HepG2 (cell line): ENCODE measurements at regions not wholly inside any gene's neighbourhood (a gene's known extent, or its start where the extent isn't known, plus 50 kb on each side); places are given as distances from the start of the nearest gene placed in this dataset.

ENCODE experiments used
- GATAD2A ChIP-seq: IDR thresholded peaks from 2 replicates; pipeline ENCODE4 v1.6.1; 2016
- KAT8 ChIP-seq: IDR thresholded peaks from 2 replicates; pipeline ENCODE4 v1.6.1; 2016; ENCODE audit warnings: missing genetic modification reagents, missing compliant biosample characterization
- LCORL ChIP-seq, 2 experiments: fragments of 450-650 bp in 1 of 2; sonication (generic) in 1 of 2; formaldehyde crosslinking in 1 of 2; IDR thresholded peaks; 2 replicates each; pipeline versions ENCODE4 v1.5.0 to v1.6.1; 2017 to 2020; ENCODE audit warnings: antibody characterized with exemption in 1 of 2, missing genetic modification reagents in 1 of 2
- NFRKB ChIP-seq: fragments of 450-650 bp; IDR thresholded peaks from 2 replicates; pipeline ENCODE4 v1.6.1; 2017
- SOX5 ChIP-seq: IDR thresholded peaks from 2 replicates; pipeline ENCODE4 v1.6.1; 2016; ENCODE audit warnings: borderline replicate concordance
- TEAD3 ChIP-seq: optimal IDR thresholded peaks from 2 replicates; pipeline ENCODE3; 2016; ENCODE audit warnings: borderline replicate concordance
- ZNF672 ChIP-seq: sonication (generic); formaldehyde crosslinking; IDR thresholded peaks from 2 replicates; pipeline ENCODE4 v1.8.1; 2022; ENCODE audit warnings: missing genetic modification reagents
- TF ChIP-seq, protein P1 (sequence below): sonication (generic); formaldehyde crosslinking; IDR thresholded peaks from 2 replicates; pipeline ENCODE4 v1.4.0; 2020; ENCODE audit warnings: missing genetic modification reagents
- TF ChIP-seq, protein P2 (sequence below): IDR thresholded peaks from 2 replicates; pipeline ENCODE4 v1.6.1; 2016; ENCODE audit warnings: low read depth, control low read depth
- TF ChIP-seq, protein P3 (sequence below): sonication (generic); formaldehyde crosslinking; IDR thresholded peaks from 2 replicates; pipeline ENCODE4 v1.4.0; 2020; ENCODE audit warnings: missing genetic modification reagents, borderline replicate concordance

DNA sequence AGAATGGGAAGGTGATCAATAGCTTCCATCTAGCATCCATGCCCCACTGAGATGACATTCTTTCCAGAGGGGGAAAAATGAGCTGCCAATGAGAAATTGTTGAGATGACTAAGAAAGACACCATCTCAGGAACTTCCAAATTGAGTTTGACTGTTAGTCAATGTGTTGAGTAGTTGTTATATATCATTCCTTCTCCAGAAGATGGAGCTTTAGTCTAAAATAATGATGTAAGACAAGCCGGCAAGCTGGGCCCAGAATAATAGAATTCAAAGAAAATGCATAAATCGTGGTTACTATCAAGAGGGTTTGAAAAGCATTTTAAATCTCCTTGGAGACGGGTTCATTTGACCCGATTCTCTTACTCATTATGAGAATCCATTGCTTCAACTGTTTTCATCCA, 71.0 kb upstream of the ATF7IP2 start (continued):
- TF ChIP-seq, protein P1, sequence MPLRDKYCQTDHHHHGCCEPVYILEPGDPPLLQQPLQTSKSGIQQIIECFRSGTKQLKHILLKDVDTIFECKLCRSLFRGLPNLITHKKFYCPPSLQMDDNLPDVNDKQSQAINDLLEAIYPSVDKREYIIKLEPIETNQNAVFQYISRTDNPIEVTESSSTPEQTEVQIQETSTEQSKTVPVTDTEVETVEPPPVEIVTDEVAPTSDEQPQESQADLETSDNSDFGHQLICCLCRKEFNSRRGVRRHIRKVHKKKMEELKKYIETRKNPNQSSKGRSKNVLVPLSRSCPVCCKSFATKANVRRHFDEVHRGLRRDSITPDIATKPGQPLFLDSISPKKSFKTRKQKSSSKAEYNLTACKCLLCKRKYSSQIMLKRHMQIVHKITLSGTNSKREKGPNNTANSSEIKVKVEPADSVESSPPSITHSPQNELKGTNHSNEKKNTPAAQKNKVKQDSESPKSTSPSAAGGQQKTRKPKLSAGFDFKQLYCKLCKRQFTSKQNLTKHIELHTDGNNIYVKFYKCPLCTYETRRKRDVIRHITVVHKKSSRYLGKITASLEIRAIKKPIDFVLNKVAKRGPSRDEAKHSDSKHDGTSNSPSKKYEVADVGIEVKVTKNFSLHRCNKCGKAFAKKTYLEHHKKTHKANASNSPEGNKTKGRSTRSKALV: 0 out of 2 replicates have a peak, but pooled peaks have one; percentile 29
- TF ChIP-seq SOX5 (CRISPR knock-in tag) (peak; percentile 48; the same call in 1 of the 2 replicates), LCORL (IDR thresholded peaks at IDR 0.05) (no peak), LCORL (CRISPR knock-in tag; IDR thresholded peaks at IDR 0.05) (peak; percentile 45; the same call in 1 of the 2 replicates), TEAD3 (peak; percentile 10), ZNF672 (CRISPR knock-in tag) (no peak), GATAD2A (CRISPR knock-in tag) (peak; percentile 29; the same call in 1 of the 2 replicates), KAT8 (CRISPR knock-in tag) (peak; percentile 18; the same call in 1 of the 2 replicates), NFRKB (no peak)
- TF ChIP-seq, protein P2, sequence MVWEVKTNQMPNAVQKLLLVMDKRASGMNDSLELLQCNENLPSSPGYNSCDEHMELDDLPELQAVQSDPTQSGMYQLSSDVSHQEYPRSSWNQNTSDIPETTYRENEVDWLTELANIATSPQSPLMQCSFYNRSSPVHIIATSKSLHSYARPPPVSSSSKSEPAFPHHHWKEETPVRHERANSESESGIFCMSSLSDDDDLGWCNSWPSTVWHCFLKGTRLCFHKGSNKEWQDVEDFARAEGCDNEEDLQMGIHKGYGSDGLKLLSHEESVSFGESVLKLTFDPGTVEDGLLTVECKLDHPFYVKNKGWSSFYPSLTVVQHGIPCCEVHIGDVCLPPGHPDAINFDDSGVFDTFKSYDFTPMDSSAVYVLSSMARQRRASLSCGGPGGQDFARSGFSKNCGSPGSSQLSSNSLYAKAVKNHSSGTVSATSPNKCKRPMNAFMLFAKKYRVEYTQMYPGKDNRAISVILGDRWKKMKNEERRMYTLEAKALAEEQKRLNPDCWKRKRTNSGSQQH (CRISPR knock-in tag): no peak
- TF ChIP-seq, protein P3, sequence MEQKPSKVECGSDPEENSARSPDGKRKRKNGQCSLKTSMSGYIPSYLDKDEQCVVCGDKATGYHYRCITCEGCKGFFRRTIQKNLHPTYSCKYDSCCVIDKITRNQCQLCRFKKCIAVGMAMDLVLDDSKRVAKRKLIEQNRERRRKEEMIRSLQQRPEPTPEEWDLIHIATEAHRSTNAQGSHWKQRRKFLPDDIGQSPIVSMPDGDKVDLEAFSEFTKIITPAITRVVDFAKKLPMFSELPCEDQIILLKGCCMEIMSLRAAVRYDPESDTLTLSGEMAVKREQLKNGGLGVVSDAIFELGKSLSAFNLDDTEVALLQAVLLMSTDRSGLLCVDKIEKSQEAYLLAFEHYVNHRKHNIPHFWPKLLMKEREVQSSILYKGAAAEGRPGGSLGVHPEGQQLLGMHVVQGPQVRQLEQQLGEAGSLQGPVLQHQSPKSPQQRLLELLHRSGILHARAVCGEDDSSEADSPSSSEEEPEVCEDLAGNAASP (CRISPR knock-in tag): peak; percentile 51; the same call in 1 of the 2 replicates
